Right atrium auricular region (tissue), 2 donors: ENCODE measurements at regions not wholly inside any gene's neighbourhood (a gene's known extent, or its start where the extent isn't known, plus 50 kb on each side); places are given as distances from the start of the nearest gene placed in this dataset.

Source experiments
- DNase-seq: peaks from one replicate; pipeline ENCODE4 v3.0.0-alpha.2; 2019; ENCODE audit warnings: low spot score
- H3K27ac ChIP-seq, 2 donors: fragments of 200-600 bp; sonication (generic); 1 replicate in 1 of 2; 2 replicates in 1 of 2; pipeline ENCODE4 v1.5.1; 2016 to 2019
- H3K27me3 ChIP-seq, 2 donors: fragments of 200-600 bp; sonication (generic); one replicate each; pipeline versions ENCODE4 v1.5.1 to v1.6.0; 2017 to 2019
- H3K36me3 ChIP-seq: fragments of 200-600 bp; sonication (generic); one replicate; pipeline ENCODE4 v1.5.1; 2016
- H3K4me1 ChIP-seq, 2 donors: fragments of 200-600 bp; sonication (generic); one replicate each; pipeline versions ENCODE4 v1.5.1 to v1.6.0; 2017 to 2019
- H3K4me3 ChIP-seq, 2 donors: fragments of 200-600 bp; sonication (generic); 1 replicate in 1 of 2; 2 replicates in 1 of 2; pipeline ENCODE4 v1.5.1; 2017 to 2019; ENCODE audit warnings: mild to moderate bottlenecking in 1 of 2, moderate library complexity in 1 of 2
- H3K9me3 ChIP-seq, 2 donors: fragments of 200-600 bp; sonication (generic); one replicate each; pipeline ENCODE4 v1.5.1; 2019
- TF ChIP-seq, protein P1 (sequence below), 2 donors: fragments of 200-600 bp; sonication (generic); IDR thresholded peaks; one replicate each; pipeline ENCODE4 v1.5.1; 2019; ENCODE audit warnings: antibody characterized with exemption in 2 of 2

DNA sequence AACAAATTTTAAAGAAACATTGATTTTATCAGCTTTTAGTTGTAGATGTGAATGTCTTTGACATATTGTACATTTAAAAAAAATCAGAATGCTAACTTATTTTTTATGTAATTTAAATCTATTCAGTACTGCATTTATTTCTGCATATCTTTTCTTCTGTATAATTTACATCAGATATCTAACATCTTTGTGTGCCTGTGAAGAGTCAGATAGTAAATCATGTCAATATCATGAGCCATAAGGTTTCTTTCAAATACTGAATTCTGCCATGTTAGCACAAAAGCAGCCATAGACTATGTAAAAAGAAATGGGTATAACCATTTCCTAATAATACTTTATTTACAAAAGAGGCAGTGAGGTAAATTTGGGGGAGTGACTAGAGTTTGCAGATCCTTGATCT, 1829.2 kb downstream of the NCAM2 start:
- Histone ChIP-seq H3K9me3 (peaks cover 0 to 22% of the 10 kb centered on the region in 2 donors), H3K36me3 (no peaks in the 10 kb centered on the region), H3K27me3 (no peaks in the 10 kb centered on the region), H3K4me1 (no peaks in the 10 kb centered on the region), H3K27ac (no peak overlapping the region), H3K4me3 (no peak overlapping the region)
- TF ChIP-seq, protein P1, sequence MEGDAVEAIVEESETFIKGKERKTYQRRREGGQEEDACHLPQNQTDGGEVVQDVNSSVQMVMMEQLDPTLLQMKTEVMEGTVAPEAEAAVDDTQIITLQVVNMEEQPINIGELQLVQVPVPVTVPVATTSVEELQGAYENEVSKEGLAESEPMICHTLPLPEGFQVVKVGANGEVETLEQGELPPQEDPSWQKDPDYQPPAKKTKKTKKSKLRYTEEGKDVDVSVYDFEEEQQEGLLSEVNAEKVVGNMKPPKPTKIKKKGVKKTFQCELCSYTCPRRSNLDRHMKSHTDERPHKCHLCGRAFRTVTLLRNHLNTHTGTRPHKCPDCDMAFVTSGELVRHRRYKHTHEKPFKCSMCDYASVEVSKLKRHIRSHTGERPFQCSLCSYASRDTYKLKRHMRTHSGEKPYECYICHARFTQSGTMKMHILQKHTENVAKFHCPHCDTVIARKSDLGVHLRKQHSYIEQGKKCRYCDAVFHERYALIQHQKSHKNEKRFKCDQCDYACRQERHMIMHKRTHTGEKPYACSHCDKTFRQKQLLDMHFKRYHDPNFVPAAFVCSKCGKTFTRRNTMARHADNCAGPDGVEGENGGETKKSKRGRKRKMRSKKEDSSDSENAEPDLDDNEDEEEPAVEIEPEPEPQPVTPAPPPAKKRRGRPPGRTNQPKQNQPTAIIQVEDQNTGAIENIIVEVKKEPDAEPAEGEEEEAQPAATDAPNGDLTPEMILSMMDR (IDR thresholded peaks at IDR 0.05) = no peak
- DNase-seq = no peak

DNA sequence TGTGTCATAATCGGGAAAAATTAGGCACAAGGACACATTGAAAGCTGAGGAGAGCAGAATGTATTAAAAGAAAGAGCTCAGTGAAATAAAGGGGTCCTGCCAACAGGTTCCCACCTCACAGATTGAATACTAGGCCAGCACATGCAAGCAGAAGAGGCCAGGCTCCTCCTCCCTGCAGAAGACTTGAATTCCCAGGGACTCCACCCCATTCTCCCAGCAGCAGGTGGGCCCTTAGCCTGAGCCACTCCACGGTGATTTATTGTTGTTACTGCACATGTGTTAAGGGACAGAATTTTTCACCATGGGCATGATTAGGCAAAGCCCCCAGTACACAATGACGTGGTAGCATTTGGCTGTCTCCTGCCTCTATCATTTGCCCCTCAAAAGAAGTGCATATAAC, 1844.7 kb downstream of the NCAM2 start:
- no peaks in the 10 kb centered on the region for H3K4me1 ChIP-seq
- H3K4me3 ChIP-seq = no peak overlapping the region
- TF ChIP-seq, protein P1 (IDR thresholded peaks at IDR 0.05) = no peak
- H3K27me3 ChIP-seq = no peaks in the 10 kb centered on the region
- peaks cover 0 to 20% of the 10 kb centered on the region in 2 donors for H3K9me3 ChIP-seq
- DNase-seq = no peak
- H3K36me3 ChIP-seq = no peaks in the 10 kb centered on the region
- H3K27ac ChIP-seq = no peak overlapping the region

DNA sequence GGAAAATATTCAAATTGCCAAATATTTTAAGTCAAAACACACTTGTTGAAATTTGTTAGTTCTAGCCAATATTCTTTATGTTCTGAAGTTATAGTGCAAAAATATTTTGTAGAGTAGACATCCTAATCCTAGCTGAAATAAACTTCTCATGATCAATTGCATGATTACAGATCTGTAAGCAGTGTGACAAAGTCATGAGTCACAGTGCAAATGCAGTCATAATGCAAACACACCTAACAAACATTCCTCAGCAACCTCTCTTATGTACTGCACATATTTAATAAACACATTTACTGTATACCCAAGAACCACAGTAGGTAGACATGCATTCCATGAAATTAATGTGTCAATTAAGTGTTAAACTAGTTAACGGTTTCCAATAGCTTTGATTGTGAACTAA, 1857.4 kb downstream of the NCAM2 start:
- no peak for DNase-seq
- Histone ChIP-seq H3K27ac (no peak overlapping the region), H3K9me3 (no peaks in the 10 kb centered on the region), H3K36me3 (no peaks in the 10 kb centered on the region), H3K4me3 (no peak overlapping the region), H3K27me3 (no peaks in the 10 kb centered on the region), H3K4me1 (no peaks in the 10 kb centered on the region)
- TF ChIP-seq, protein P1 (IDR thresholded peaks at IDR 0.05) = no peak

DNA sequence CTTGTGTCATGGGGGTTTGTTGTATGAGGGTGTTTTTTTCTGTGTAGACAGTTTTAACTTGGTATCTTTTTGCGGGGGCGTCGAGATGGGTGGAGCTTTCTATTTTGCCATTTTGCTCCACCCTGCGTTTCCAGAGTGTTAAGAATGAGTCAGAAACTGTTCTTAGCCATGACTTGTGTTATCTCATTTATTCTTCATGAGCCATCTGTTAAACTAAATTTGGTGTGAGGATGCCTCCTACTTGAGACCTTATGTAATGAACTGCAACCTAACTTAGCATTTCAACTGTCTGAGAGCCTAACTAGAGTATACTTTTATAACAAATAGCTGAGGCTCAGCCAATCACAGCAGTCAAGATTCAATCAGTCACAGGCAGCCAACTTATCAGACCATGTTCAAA, 1873.5 kb downstream of the NCAM2 start:
- TF ChIP-seq, protein P1 (IDR thresholded peaks at IDR 0.05) = no peak
- Histone ChIP-seq H3K4me3 (no peak overlapping the region), H3K4me1 (no peaks in the 10 kb centered on the region), H3K9me3 (no peaks in the 10 kb centered on the region), H3K27ac (no peak overlapping the region), H3K36me3 (no peaks in the 10 kb centered on the region), H3K27me3 (no peaks in the 10 kb centered on the region)
- DNase-seq = no peak

DNA sequence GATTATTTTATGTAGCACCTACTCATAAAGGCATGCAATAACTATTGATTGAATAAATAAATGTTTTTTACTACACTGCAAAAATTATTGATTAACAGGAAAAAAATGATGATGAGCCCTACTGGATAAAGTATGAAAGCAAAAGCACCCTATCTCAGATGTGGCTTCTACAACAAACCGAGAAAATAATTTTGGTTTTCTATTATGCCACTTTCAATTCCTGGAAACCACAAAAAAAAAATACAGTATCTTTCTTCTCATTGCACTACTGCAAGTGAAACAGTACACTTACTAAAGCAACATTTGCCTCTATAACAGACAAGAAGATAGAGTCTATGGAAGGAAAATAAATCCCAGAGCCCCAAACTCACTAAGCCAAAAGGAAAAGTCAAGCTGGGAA, 1882.4 kb downstream of the NCAM2 start:
- TF ChIP-seq, protein P1 (IDR thresholded peaks at IDR 0.05) = no peak
- Histone ChIP-seq H3K36me3 (no peaks in the 10 kb centered on the region), H3K4me1 (no peaks in the 10 kb centered on the region), H3K27me3 (no peaks in the 10 kb centered on the region), H3K27ac (no peak overlapping the region), H3K4me3 (no peak overlapping the region), H3K9me3 (no peaks in the 10 kb centered on the region)
- no peak for DNase-seq

DNA sequence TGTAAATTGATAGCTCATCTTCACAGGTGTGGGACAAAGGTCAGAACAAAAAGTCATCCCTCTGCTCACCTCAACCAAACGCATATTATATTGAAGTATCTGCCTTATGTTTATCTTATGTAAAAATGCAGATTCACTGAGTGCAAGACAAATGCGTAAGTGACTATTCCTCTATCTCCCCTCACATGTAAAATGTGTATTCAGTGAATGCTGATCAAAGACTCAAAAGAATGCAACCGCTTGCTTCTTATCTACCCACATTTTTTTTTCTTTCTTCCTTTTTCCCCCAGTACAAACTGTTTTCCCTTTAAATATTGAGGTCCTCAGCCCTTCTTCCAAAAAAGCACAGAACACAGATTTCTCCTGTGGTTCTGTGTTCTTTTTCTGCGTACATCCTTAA, 1882.9 kb downstream of the NCAM2 start:
- no peaks in the 10 kb centered on the region for H3K36me3 ChIP-seq
- TF ChIP-seq, protein P1 (IDR thresholded peaks at IDR 0.05) = no peak
- H3K27me3 ChIP-seq = no peaks in the 10 kb centered on the region
- no peak overlapping the region for H3K27ac ChIP-seq
- H3K4me3 ChIP-seq = no peak overlapping the region
- no peaks in the 10 kb centered on the region for H3K4me1 ChIP-seq
- H3K9me3 ChIP-seq = no peaks in the 10 kb centered on the region
- no peak for DNase-seq
